GM21423 (cell line): ENCODE measurements at regions not wholly inside any gene's neighbourhood (a gene's known extent, or its start where the extent isn't known, plus 50 kb on each side); places are given as distances from the start of the nearest gene placed in this dataset.
"Not testable (repeated sequence)": the region's sequence is repeated elsewhere in the genome, so short reads cannot be mapped to it uniquely, and the experiment has no call there.

Experiments used
- ATAC-seq: cut with Tn5 transposase; IDR thresholded peaks from one replicate; pipeline ENCODE4 v1.9.1; 2021; ENCODE audit warnings: mild to moderate bottlenecking, moderate library complexity; ENCODE audit not compliant: unreplicated experiment

DNA sequence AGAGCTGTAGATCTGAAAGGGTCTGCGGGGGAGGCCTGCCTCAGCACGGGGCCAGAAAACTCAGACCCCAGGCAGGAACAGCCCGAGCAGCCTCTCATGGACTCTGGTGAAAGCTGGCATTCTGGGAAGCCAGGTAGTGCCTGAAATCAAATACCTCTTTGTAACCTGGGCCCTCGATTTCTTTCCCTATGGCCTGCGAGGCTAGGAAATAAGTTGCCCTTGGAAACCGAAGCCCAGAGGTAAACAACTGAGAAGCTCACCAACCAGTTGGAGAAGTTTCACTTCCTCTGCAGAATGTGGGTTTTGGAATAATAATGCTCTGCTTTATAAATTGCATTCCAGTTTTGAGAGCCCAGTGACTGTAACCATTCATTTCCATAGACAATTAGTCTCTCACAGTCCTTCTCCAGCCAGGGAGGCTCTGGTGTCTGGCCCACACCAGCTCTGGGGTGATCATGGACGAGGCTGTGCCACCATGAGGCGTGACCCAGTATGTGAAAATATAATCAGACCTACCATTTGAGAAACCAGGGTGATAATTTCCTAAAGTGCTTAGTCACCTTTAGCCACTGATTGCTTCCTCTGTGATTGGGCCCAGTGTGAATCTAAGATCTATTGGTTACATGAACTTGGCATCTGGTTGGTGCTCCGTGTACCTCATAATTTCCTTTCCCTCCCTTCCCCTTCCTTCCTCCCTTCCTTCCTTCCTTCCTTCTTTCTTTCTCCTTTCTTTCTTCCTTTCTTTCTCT lies 133.1 kb upstream of the PELI1 start:
- no peak for ATAC-seq

DNA sequence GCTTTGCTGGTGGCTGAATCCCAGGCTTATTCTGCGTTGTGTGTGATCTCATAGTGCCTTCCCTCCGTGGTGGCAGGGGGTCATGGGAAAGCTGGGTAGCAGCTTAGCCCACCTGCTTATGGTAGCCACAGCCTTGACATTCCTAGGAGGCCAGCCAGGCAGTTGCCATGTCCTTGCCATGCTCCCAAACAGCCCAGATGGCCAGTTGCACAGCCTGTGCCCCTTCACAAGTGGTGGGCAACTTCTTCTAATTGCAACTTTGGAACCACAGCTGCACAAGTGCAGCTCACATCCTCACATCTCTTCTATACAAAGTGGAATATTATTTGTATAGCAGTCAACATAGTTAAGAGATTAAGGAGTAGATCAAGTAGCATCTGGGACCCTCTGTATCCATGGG lies 136.6 kb upstream of the PELI1 start:
- ATAC-seq, result not testable (repeated sequence)

DNA sequence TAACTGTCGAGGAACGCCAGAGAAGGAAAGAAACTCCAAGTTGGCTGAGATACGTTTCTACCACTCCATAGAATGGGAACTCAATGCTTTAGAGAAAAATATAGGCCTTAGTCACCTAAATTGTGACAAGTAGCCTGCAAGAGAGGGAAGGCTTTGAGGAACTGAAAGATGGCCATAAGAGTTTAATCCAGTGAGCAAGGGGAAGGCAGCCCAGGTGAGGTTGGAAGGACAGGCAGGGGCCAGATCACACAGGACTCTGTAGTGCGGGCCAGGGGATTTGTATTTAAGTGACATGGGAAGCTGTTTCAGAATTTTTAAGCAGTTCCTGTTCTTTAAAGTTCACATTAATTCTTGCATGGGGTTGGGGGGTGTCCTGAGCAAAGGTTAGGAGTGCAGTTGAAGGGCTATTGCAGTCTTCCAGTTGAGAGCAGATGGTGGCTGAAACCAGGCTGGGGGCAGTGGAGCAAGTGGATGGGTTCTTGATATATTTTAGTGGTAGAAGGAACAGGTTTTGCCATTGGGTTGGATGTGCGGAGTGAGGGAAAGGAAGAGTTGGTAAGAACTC lies 138.9 kb upstream of the PELI1 start:
- peak; percentile 28 for ATAC-seq

DNA sequence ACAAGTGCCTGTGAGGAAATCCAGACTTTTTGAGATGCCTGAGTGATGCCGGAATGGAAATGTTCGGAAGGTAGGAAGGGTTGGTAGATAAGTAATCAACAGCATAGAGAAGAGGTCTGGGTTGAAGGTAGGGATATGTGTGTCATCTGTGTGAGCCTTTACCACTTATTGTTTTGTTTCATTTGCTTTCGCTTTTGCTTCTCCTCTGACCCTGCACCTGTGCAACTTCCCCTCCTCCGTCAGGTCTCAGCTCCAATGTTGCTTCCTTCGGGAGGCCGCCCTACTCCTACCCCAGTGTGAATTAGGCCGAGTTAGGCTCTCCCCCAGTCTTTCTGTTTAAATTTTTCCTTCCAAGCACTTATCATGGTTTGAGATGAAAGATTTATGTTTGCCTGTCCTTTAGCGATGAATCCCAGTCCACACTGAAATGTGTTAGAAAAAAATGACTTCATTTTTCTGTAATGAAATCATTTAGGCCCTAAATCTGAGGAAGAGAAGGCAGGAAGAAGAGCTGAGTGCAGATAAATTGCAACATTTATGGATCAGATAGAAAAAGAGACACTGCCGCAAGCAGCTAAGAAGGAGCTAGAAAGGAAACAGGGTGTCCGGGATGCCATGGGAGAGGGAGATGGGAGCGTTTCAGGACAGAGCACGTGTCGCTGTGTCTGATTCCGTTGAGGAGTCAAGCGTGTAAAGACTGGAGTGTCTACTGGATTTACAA lies 139.6 kb upstream of the PELI1 start:
- ATAC-seq, result peak; percentile 91

DNA sequence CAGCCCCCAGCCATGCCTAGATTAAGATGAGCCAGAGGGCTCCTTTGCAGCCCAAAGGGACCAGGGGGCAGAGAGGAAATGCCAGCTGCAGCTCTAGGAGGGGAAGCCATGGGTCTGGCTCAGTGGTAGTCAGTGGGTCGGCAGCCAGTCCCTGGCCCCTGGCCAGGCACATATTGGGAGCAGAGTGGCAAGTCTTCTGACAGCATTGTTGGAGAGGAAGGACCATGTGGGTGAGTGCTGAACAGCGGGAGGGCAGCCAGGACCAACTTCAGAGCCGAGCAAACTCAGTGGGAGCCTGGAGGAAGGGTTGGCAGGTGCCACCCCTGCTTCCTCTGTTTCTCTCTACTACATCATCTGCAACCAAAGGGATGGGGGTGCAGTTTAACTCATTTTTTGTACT lies 140.5 kb upstream of the PELI1 start:
- no peak for ATAC-seq

DNA sequence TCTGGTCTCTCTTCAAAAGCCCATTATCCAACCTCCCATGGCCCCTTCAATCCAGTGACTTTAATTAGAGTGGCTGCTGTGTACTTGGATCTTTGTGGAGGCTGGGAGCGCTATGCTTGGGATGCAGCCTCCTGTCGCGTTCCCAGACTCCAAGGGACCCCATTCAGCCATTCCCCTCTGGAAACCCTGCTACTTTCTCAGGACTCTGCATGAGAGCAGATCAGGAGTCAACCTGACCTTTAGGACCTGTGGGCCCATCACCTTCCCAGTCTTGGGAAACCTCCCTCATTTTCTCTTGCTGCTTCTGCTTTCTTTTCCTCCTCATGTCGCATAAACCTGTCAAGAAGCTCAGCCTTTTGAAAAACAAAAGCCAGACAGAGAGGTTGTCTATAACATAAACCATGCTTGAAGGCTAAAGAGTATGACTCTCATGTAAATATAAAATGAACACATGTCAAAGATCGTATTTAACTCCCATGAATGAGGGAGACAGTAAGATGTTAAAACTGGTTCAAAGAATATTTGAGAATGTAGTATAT lies 143.1 kb upstream of the PELI1 start:
- no peak for ATAC-seq

- no peak for ATAC-seq
These were observed 144.3 kb upstream of the PELI1 start for GRCh38 chr2:64288321-64289193.

DNA sequence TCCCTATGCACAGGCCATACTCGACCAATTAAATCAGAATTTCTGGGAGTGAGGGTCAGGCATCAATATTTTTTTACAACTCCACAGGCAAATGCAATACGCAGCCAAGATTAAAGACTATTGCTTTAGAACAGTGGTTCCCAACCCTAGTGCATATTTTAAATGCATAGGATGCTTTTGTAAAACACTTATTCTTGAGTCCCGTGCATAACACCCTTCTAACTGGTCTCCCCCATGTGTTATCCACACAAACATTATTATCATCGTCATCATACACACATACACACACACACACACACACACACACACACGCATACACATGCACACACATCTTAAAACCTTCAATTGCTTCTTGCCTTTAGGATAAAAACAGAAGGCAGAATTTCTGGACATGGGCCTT lies 145.0 kb upstream of the PELI1 start:
- no peak for ATAC-seq

DNA sequence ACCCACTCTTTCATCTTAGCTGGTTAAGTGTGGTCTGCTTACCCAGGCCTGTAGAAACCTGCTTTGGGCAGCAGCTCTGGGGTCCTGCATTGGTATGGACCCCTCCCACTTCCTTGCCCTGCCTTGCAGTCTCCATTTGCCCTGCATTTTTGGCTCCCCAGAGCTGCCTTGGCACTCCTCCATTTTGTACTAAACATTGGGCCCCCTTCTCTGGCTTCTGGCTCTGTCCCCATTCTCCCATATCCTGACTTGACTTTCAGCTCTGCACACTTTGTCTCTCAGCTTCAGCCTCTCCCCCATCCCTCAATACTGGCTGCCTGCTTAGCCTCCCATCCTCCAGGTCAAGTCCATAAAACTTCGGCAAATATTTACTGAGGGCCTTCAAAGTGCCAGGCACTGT lies 145.5 kb upstream of the PELI1 start:
- no peak for ATAC-seq

DNA sequence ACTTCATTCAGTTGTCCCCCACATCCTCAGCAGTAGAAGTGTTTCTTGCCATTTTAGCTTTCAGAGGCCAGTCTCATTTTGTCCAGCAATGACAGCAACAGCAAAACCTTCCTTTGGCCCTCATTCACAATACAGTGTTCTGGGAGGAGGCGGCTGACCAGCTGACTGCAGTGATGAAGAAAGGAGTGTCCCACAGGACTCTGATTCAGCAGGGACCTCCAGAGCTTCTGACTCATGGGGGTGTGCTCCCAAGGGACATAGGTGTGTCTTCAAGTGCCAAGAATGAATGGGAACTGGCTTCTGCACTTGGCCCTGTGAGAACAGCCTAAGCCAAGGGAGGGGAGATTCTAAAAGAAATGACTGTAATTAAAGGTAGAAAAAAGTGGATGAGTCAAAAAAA lies 147.0 kb upstream of the PELI1 start:
- ATAC-seq, result no peak

DNA sequence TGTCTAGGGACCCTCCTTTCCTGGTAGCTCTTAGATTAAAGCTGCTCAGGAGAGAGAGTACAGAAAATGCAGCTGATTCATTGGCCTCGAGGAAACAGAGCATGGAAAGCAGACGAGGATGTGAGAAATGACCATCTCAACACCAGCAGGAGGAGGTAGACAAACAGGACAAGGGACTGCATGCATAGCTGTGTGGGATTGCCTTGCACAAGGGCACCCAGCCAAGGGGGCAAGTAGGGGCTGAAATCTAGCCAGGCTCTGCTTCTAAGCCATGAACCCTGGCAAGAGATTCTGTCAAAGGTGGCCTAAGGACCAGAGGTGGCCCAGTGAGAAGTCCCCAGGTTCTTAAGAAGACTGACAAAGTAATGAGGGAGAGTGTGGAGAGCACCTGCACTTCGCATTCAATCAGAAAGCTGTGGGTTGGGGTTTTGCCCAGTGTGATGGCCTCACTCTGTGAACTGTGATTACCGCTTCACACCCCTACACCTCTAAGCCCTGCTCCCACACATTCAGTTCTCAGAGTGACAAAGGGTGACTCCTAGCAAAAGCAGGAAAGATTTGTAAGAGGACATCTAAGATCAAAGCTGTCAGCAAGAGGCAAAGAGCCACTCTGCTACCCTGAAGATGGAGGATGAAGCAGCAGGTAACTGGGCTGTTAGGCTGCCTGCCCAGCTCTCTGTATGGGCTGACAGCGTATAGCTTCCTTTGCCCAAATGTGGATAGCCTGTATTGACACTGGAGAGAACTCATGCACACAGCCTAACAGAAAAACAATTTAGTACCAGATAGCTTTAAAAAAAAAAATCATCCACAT lies 151.3 kb upstream of the PELI1 start:
- ATAC-seq, result no peak

- no peak for ATAC-seq
These were observed 151.9 kb upstream of the PELI1 start for GRCh38 chr2:64296140-64296480.

DNA sequence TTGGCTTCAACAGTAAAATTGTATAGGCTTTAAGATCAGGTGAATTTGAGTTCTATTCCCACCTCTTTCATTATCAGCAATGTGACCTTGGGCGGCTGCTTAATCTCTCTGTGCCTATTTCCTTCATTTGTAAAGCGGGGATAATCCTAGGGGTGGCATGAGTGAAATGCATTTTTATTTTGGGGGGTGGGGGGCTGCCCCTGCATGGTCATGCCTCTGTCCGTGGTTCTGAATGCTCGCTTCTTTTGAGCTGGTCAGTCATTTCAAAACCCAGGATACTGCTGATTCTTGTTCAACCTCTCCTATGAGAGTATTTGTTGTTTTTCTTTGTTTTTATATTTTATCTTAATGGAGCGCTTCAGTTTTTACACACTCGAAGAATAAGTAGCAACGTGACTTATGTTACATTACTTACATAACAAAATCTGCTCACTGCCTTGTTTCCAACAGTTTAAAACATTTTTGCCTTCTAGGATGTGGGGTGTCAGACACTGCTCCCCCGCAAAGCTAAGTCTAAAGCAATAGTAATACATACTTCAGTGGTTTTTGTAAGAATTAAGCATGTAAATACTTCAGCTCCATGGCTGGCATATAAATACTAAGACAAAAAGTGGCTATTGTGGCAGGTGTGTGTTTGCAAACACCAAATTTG lies 152.6 kb upstream of the PELI1 start:
- no peak for ATAC-seq

GRCh38 chr2:64298161-64298560 lies 153.9 kb upstream of the PELI1 start:
- no peak for ATAC-seq

- ATAC-seq, result no peak
These were observed 153.9 kb upstream of the LGALSL start for GRCh38 chr2:64300066-64300465.

DNA sequence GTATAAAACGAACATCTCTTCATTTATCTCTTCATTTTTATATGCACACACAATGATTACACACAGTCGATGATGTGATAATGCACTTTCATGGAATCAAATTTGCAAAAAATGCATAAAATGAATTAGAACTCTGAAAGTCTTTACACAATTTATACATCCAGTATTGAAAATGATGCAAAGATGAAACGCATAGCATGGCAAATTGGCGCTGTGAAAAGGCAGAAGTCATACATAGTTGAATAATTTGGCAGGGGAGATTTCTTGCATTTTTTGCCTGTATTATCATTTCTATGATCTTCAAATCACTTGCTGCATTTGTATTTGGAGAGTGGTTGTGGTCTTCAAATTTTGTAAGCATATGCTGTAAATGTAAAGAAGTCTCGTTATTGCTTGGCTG lies 150.7 kb upstream of the LGALSL start:
- no peak for ATAC-seq

DNA sequence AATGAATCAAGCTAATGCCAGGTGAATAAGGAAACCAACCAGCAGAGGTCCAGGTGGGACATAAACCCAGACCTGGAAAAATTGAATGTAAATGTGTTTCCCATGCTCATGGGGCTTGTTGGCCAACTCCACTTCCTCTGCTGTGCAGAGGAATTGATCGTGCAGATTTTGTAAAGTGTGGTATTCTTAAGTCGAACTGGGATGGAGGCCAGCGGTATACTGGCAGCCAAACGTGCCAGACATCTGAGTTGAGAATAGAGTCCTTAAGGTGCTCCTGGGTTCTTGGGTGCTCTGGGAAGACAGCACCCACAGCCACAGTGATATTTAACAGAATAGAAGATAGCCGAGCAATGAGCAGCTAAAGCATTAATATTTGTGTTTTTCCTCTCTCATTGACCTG lies 146.5 kb upstream of the LGALSL start:
- no peak for ATAC-seq

DNA sequence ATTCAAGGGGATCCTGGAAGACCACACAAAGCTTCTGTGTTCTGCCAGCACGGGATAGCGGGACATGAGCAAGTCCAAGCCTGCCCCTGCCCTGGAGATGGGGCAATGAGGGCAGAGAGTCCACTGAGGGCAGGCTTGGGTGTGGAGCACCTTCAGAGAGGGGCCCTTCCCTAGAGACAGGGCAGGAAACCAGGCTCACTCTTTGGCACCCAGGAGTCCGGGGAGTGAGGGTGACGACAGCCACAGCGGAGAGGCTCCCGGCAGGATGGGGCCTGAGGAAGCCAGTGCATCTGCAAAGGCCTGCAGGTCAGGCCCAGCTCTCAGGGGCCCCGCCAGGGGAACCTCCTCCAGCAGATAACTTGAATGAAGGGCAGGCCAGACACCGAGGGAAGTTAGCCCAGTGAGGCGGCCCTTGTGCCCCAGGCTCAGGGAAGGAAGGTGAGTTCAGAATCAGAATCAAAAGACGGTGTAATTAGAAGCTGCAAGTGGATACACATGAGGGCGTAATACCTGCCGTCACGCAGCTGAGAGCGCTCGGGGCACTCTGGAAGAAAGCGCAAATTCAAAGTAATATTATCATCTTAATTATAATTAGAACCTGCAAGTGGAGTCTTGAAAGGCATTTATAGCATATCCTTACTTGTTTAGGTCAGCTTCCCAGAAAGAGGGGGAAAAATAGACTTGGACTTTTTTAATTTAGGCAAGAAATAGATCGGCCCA lies 142.6 kb upstream of the LGALSL start:
- no peak for ATAC-seq

GRCh38 chr2:64311948-64312621 lies 141.9 kb upstream of the LGALSL start:
- ATAC-seq, result no peak
